DND-41 (cell line): ENCODE measurements at regions not wholly inside any gene's neighbourhood (a gene's known extent, or its start where the extent isn't known, plus 50 kb on each side); places are given as distances from the start of the nearest gene placed in this dataset.
"Not testable (repeated sequence)": the region's sequence is repeated elsewhere in the genome, so short reads cannot be mapped to it uniquely, and the experiment has no call there.

Source experiments
- ATAC-seq: fragments of 200-7000 bp; cut with Tn5 transposase; 3 replicates; pipeline ENCODE4 v1.9.1; 2021; ENCODE audit warnings: low read depth; ENCODE audit not compliant: insufficient read depth
- DNase-seq: peaks from one replicate; pipeline ENCODE4 v3.0.0-alpha.2; 2020
- H2AFZ ChIP-seq: 2 replicates; pipeline ENCODE4 v1.6.0; 2012; ENCODE audit warnings: low read depth, low read length
- H3K27ac ChIP-seq: 2 replicates; pipeline ENCODE4 v1.5.1; 2012; ENCODE audit warnings: low read length, inconsistent platforms
- H3K27me3 ChIP-seq: fragments of 200-600 bp; sonication (generic); 2 replicates; pipeline ENCODE4 v1.6.0; 2012; ENCODE audit warnings: low read length, mild to moderate bottlenecking, inconsistent platforms; ENCODE audit not compliant: insufficient read depth, poor library complexity
- H3K36me3 ChIP-seq: 2 replicates; pipeline ENCODE4 v1.5.1; 2012; ENCODE audit warnings: low read length, inconsistent platforms; ENCODE audit not compliant: insufficient read depth
- H3K4me1 ChIP-seq: 2 replicates; pipeline ENCODE4 v1.5.1; 2012; ENCODE audit warnings: mild to moderate bottlenecking, low read length; ENCODE audit not compliant: insufficient read depth
- H3K4me2 ChIP-seq: 2 replicates; pipeline ENCODE4 v1.6.0; 2012; ENCODE audit warnings: mild to moderate bottlenecking, moderate library complexity, low read length, inconsistent platforms; ENCODE audit not compliant: insufficient read depth
- H3K4me3 ChIP-seq, 2 experiments: fragments of 200-600 bp in 1 of 2; shearing (Covaris generic) in 1 of 2; 2 replicates each; pipeline ENCODE4 v1.5.1; 2012 to 2016; ENCODE audit warnings: inconsistent platforms in 2 of 2, low read length in 2 of 2, mild to moderate bottlenecking in 2 of 2, low read depth in 1 of 2, moderate library complexity in 1 of 2
- H3K79me2 ChIP-seq: 2 replicates; pipeline ENCODE4 v1.6.0; 2012; ENCODE audit warnings: low read length, inconsistent platforms; ENCODE audit not compliant: insufficient read depth
- H3K9ac ChIP-seq: 2 replicates; pipeline ENCODE4 v1.6.0; 2012; ENCODE audit warnings: low read depth, mild to moderate bottlenecking, inconsistent platforms, low read length, moderate library complexity
- H3K9me3 ChIP-seq: 2 replicates; pipeline ENCODE4 v1.5.1; 2012; ENCODE audit warnings: low read length, moderate library complexity, mild to moderate bottlenecking, inconsistent platforms; ENCODE audit not compliant: insufficient read depth, severe bottlenecking
- H4K20me1 ChIP-seq: 2 replicates; pipeline ENCODE4 v1.6.0; 2012; ENCODE audit warnings: low read length; ENCODE audit not compliant: insufficient read depth
- EZH2 ChIP-seq: IDR thresholded peaks from 3 replicates; pipeline ENCODE4 v1.6.1; 2012; ENCODE audit warnings: borderline replicate concordance, low read depth, mild to moderate bottlenecking, moderate library complexity, low read length, inconsistent platforms; ENCODE audit not compliant: severe bottlenecking
- TF ChIP-seq, protein P1 (sequence below): IDR thresholded peaks from 2 replicates; pipeline ENCODE4 v1.5.1; 2012; ENCODE audit warnings: borderline replicate concordance, low read length, moderate library complexity, mild to moderate bottlenecking; ENCODE audit not compliant: poor library complexity, severe bottlenecking; ENCODE audit errors: extremely low read depth

DNA sequence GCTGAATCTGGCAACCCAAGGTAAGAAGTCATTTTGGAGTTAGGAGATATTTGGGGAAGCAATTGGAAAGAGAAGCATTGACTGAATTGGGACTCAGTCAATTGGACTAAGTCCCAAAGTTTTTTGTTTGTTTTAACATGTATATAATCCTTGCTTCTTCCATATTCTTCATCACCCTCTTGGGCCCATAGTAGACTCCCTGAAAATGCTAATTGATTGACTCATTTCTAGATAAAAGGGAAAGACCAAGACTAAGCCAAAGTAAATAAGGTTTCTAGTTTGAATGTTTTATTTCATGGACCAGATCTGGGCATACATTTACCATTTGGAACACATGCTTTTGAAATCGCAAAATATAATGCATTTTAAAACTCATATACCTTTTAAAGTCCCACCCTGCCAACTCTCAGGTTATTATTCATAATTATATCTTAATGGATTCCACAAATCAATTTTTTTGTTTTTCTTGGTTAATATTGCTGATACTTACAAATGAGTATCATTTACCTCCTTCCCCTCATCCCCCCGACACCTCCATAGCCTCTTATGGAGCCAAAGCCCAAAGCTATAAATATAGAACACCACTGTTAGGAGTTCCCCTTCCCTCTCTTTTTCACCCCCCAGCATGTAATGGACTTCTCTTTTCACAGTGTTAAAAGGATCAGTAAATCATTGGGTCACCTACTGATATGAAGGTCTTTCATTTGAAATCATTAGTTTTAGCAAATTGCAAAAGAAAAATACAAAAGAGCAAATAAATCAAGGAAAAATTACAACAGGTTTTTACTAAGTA lies 674.0 kb upstream of the SOX9 start:
- Histone ChIP-seq H3K4me1 (no peaks in the 10 kb centered on the region), H3K27ac (no peak overlapping the region), H3K27me3 (no peaks in the 10 kb centered on the region), H3K36me3 (no peaks in the 10 kb centered on the region), H2AFZ (no peak overlapping the region), H3K4me3 (no peak overlapping the region), H4K20me1 (no peaks in the 10 kb centered on the region), H3K9me3 (no peaks in the 10 kb centered on the region), H3K9ac (no peak overlapping the region), H3K4me2 (no peak overlapping the region), H3K79me2 (no peaks in the 10 kb centered on the region)
- DNase-seq (no peak), ATAC-seq (no peak)
- TF ChIP-seq, protein P1, sequence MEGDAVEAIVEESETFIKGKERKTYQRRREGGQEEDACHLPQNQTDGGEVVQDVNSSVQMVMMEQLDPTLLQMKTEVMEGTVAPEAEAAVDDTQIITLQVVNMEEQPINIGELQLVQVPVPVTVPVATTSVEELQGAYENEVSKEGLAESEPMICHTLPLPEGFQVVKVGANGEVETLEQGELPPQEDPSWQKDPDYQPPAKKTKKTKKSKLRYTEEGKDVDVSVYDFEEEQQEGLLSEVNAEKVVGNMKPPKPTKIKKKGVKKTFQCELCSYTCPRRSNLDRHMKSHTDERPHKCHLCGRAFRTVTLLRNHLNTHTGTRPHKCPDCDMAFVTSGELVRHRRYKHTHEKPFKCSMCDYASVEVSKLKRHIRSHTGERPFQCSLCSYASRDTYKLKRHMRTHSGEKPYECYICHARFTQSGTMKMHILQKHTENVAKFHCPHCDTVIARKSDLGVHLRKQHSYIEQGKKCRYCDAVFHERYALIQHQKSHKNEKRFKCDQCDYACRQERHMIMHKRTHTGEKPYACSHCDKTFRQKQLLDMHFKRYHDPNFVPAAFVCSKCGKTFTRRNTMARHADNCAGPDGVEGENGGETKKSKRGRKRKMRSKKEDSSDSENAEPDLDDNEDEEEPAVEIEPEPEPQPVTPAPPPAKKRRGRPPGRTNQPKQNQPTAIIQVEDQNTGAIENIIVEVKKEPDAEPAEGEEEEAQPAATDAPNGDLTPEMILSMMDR: no peak
- no peak for TF ChIP-seq EZH2

DNA sequence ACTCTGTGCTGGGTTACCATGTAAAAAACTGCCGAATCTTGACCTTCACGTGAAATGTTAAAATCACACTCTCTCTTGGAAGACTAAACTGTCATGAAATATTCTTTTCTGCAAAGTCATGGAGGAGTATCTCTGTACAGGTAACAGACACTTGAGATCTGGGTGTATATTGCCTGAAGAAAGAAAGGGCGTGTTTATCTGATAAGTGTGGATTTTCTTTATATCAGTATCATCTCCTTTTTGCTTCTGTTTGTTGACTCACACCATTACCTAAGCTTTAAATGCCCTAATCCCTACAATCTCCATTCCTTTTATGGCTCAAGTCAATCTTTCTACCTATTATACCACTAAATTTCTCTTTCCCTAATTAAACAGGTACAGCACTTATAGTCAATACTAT lies 673.2 kb upstream of the SOX9 start:
- no peaks in the 10 kb centered on the region for H3K27me3 ChIP-seq
- H3K4me1 ChIP-seq: no peaks in the 10 kb centered on the region
- H4K20me1 ChIP-seq: no peaks in the 10 kb centered on the region
- no peaks in the 10 kb centered on the region for H3K36me3 ChIP-seq
- H3K9ac ChIP-seq: no peak overlapping the region
- no peak overlapping the region for H3K4me2 ChIP-seq
- no peaks in the 10 kb centered on the region for H3K79me2 ChIP-seq
- H3K4me3 ChIP-seq: no peak overlapping the region
- no peak for DNase-seq
- TF ChIP-seq, protein P1: no peak
- no peak for TF ChIP-seq EZH2
- no peaks in the 10 kb centered on the region for H3K9me3 ChIP-seq
- H2AFZ ChIP-seq: no peak overlapping the region
- H3K27ac ChIP-seq: no peak overlapping the region
- no peak for ATAC-seq

DNA sequence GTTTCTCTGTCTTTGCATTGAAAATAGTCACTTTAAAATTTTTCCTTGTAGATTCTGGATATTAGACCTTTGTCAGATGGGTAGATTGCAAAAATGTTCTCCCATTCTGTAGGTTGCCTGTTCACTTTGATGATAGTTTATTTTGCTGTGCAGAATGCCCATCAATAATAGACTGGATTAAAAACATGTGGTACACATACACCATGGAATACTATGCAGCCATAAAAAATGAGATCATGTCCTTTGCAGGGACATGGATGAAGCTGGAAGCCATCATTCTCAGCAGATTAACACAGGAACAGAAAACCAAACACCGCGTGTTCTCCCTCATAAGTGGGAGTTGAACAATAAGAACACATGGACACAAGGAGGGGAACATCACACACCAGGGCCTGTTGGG lies 670.2 kb upstream of the SOX9 start:
- H3K4me3 ChIP-seq, H3K9me3 ChIP-seq, ATAC-seq, H3K79me2 ChIP-seq, H3K27me3 ChIP-seq, H3K27ac ChIP-seq, H3K4me1 ChIP-seq, H3K4me2 ChIP-seq, H4K20me1 ChIP-seq, H2AFZ ChIP-seq, H3K9ac ChIP-seq, DNase-seq, H3K36me3 ChIP-seq: not testable (repeated sequence)

DNA sequence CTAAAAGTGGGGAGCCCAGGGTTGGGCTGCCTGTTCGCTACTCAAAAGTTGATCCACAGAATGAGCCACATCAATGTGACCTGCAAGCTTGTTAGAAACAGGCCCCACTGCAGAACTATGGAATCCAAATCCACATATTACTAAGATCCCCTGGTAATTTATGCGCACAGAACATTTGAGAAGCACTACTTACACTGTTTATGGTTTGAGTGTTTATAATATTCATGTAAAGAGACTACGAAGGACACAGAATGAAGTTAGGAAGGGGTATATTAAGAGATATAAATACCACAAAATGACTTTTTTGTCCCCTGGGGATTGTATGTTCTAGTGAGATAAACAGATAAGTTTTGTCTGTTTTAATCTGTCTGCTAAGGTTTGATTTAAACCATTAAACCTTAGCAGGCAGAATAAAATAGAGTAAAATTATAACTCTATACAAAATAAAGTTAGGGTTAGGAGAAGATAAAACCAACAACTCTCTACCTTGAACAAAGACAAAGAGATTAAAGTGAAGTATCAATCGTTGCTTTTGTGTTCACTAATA lies 666.9 kb upstream of the SOX9 start:
- Histone ChIP-seq H3K27ac (no peak overlapping the region), H3K36me3 (no peaks in the 10 kb centered on the region), H2AFZ (no peak overlapping the region), H4K20me1 (no peaks in the 10 kb centered on the region), H3K9ac (no peak overlapping the region), H3K9me3 (no peaks in the 10 kb centered on the region), H3K79me2 (no peaks in the 10 kb centered on the region), H3K4me1 (peaks cover 6% of the 10 kb centered on the region; the same call in 1 of the 2 replicates), H3K4me3 (no peak overlapping the region), H3K27me3 (no peaks in the 10 kb centered on the region), H3K4me2 (no peak overlapping the region)
- DNase-seq (no peak), ATAC-seq (no peak)
- TF ChIP-seq, protein P1: no peak
- no peak for TF ChIP-seq EZH2
